ENCODE measurements at regions not wholly inside any gene's neighbourhood (a gene's known extent, or its start where the extent isn't known, plus 50 kb on each side); places are given as distances from the start of the nearest gene placed in this dataset.
"Not testable (repeated sequence)": the region's sequence is repeated elsewhere in the genome, so short reads cannot be mapped to it uniquely, and the experiment has no call there.

DNA sequence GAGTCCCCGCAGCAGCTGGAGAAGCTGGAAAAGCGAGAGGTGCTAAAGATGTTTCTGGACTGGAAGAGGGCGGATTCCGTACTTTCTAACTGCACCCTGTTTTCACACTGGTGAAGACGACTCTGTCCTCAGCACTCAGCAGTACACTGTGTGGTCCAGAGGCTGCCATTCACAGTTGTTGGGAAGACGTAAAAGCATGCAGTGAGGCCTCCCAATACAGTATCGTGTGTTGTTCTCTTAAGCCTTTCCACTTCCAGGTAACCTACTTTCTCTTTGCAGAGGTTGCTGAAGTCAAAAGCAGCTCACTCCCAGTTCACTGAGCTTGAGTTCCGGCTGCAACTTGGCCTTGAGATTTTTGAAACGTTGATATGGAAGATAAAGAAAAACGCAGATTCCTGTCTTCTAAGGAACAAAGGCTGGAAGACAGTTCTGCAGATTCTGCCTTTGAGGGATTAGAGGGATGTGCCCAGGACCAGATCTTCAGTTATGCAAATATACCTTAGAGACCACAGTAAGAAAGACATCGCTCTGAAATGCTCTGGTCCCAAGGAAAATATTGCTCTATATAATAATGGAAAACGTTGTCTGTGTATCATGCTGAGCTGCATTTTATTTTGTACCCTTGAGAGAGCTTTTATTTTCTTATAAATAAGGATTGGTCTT, 540.9 kb downstream of the TRIML1 start:
- no peak for DNase-seq

DNA sequence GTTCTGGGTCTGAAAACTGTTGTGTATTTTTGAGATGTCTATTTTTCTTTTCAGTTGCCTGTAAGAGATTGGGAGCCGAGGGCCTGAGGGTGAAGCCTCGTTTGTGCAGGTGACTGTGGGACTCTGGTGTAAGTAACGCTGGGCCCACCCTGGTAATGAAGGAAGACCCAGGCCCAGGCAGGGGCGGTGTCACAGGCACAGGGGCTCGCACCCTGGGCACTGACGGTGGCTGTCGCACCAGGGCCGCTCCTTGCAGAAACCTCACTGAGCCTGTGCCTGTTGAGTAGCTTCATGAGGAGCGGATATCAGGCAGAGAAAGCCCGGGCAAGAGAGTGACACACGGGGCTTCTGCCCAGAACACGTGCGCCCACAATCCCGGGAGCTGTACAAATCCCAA, 541.4 kb downstream of the TRIML1 start:
- no peak for DNase-seq

DNA sequence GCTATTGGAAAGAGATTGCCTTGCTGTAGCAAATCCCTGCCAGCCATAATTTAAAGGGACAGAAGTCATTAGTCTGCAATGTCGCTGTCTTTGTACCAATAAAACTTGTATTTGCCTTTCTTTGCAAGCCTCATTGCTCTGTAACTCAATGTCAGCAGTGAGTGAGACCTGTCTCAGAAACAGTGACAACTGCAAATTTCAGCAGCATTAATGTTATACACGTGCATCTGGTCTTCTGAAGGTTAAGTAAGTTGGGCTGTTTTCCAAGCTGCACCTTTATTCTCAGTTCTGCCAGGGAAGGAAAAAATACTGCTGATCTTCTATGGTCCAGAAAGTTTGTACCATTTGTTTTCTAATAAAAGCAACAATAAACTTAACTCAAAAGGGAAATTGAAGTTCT, 543.1 kb downstream of the TRIML1 start:
- DNase-seq = no peak

DNA sequence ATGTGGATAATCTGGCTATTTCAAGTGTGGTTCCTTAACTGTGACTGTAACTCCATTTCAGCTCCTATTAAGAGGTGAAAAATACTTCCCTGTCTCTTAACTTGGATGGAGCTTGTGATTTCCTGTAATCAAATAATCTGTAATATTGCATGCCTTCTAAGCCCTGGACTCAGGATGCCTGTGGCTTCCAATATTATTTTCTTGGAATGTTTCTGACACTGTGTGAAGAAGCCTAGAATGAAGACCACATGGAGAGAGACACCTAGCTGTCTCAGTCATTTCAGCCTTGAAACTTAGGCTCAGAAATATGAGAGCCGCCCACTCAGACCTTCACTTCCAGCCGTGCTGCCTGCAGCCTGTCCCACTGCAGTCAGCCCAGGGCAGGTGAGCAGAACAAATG, 544.3 kb downstream of the TRIML1 start:
- DNase-seq = no peak

DNA sequence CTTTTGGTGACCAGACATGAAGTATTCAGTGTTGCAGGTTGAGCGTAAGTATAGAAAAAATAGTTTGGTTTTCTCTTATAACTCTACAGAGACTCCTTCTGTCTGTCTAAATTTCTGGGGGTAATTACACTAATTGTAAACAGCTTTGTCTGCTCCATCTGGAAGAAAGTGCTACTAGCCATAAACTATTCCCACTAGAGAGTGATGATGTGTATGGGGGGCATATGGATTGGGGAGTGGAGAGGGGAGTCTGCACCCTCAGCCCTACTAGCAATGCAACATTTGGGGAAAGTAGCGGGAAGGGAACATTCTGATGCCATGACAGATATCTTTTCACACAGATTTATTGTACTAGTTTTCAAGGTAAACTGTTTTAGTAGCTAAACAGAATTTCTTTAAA, 549.7 kb downstream of the TRIML1 start:
- DNase-seq = no peak

DNA sequence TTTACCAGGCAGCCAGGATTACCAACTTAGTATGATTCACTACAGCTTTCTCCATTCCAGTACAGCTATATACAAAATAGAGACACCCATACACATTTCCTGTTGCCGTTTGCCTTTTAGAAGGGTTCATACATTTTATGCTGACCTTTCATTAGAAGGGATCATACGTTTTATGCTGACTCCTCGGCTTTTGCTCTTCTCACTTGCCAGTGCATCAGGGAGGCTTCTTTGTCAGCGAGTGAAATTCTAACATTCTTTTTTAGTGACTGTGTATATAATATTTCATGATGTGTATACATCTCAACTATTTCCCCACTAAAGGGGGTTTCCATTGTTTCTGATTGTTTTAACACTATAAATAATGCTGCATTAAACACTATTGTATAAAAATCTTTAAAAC, 552.6 kb downstream of the TRIML1 start:
- DNase-seq = no peak

DNA sequence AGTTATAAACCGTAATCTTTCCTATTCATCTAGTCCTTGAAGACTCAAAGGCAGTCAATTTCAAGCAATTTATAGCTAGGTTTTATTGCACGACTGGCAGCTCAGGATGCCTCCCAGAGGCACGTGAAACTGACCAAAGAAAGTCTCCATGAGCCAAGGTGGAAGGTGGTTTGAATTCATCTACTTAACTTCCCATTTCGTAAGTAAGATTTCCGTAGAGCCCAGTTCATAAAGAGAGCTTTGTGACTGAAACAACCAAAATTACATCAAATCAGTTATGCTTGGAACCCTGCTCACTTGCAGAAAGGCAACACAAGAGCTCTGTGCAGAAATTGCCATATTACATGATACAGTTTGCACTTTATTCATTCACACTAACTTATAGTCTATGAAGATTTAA, 556.0 kb downstream of the TRIML1 start:
- no peak for DNase-seq

DNA sequence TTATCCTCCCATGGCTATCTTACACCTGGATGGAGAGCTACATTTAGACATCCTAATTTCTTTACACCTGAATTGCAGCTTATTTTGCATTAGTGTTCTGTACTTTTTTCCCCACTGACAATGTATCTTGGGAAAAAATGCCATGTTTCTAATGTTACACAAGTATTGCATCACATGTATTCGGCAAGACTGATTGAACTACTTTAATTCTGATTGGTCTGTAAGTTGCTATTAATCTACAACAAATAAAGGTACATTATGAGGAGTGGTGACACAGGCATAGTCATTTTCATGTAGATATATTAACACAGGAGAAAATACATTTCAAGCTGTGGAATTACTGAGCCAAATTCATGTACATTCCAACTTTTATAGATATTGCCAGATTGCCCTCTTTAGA, 558.0 kb downstream of the TRIML1 start:
- no peak for DNase-seq

DNA sequence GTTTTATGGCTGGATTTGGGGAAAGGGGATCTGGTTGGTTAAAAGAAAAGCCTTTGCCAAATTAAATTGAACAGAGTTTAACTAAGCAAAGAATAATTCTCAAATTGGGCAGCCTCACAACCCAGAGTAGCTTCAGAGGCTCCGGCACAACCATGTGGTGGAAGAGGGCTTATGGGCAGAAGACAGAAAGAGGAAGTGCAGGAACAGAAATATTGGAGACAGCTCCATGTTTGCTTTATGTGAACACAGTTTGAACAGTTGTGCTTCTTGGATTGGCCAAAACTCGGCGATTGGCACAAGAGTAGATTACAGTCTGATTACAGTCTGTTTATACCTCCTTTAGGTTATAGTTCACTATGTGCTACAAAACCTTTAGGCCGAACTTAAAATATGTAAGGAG, 562.7 kb downstream of the TRIML1 start:
- no peak for DNase-seq

DNA sequence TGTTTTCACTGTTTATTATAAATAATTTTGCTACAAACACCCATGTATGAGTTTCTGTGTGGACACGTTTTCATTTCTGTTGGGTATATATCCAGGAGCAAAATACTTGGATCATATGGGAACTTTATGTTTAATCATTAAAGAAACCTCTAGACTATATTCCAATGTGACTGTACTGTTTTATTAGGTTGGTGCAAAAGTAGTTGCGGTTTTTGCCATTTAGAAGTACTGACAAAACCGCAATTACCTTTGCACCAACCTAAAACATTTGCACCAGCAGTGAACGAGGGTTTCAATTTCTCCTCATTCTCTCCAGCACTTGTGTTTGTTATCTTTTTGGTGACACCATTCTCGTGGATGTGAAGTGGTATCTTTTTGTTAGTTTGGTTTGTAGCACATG, 565.0 kb downstream of the TRIML1 start:
- DNase-seq = no peak

DNA sequence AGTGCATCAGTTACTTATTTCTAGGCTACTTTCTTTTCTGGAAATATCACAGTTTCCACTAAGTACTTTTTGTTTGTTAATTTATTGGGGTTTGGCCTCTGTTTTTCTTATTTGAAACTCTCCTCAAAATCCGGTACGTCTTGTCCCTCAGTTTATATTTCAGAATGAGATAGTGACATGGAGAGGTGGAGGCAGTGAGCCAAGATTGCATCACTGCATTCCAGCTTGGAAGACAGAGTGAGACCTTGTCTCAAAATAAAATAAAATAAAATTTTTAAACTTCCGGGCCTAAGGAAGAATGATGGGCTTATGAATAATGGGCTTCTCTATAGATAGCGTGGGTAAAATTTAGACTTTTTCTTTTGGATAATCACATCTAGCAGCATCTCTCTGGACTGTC, 567.8 kb downstream of the TRIML1 start:
- no peak for DNase-seq

DNA sequence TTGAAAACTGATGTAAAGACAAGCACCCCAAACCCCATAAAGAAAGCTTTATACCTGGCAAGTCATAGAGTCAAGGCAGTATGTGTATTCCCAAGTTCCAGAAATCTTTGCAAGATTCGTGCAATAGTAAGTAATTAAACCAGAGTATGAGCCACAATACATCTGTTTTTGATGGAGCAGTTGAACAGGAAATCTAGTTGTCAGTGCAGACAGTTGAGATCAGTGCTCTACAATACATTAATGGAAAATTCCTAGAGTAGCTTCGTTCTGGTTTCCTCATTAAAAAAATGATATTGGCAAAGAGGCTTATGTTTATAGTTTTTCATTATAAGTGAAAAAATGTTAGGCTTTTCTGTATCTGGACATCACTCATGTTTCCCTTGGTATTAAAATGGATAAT, 575.3 kb downstream of the TRIML1 start:
- DNase-seq = no peak

DNA sequence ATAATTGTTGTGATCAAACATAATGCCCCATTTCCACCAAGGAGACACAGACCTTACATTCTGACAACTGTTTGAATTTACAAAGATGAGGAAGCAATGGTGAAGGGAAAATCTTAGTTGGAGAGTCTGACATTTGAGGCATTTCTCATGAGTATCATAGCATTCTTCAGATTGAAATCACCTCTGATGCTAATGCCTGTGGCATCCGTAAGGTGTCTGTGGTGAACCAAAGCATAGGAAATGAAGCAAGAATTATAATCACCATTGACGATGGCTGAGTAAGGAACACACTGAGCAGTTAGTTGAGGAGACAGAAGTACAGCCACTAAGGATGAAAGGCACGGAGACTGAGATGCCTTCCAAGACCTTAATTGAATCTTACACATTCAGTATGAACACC, 575.7 kb downstream of the TRIML1 start:
- DNase-seq = no peak

DNA sequence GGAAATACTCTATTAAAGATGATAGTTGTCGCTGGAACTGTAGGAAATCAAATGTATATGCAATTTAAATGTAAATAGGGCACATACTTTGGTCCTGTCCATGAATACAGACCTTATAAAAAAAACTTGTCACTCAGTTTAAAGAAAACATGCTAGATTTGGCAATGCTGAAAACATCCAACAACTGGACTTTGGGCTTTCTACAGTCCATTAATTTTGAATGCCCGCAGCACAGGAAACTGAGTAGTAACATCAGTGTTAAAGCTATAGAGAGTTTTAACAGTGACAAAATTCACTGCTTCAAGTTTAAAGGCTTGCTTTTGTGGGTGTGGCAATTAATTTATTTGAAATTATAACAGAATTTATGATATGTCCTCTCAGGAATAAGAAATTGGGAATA, 578.4 kb downstream of the TRIML1 start:
- no peak for DNase-seq

DNA sequence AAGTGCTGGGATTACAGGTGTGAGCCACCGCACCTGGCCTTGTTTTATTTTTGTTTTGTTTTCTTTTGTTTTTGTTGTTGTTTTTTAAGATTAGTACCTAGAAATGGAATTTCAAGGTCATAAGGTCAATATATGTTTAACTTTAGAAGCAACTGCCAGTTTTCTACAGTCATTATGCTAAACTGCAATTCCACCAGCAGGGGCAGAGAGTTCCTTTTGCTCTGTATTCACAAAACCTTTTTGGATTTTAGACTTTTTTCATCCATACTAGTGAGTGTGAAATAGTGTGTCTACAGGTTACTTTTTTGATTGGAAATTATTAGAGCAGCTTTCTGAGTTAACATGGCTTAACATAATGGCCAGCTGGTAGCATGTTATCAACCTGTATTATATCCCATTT, 580.6 kb downstream of the TRIML1 start:
- DNase-seq = no peak

DNA sequence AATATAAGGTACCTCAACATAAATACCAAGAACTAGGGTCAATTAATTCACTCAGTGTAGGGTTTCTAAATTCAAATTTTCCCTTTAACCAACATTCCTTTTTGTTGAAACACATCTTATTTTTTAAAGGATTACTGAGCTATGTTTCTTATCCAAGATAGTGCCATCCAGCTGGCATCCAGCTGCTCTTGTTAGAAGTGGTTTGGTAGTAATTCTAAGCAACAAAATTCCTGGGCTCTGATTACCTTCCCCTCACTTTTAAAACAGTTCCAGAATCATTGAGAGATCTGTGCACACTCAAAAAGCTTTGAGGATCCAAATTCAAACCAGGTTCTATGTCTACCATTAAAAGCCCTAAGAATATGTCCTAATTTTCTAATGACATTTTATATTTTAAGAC, 583.7 kb downstream of the TRIML1 start:
- no peak for DNase-seq

DNA sequence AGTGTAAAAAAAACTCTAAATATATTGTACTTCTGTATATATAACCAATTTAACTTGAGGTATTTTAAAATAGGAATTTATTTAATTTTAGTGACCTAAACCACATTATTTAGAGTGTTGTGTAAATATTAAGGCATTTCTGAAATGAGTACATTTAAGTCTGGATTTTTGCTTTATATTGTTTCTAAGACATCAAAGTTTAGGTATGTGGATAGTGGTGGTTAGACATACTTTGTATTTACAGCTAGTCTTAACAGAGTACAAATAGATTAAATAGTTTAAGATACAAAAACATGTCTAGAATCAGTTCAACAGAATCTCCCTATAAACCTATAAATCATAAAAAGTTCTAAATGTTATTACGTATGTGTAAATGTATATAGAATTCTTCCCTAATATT, 588.5 kb downstream of the TRIML1 start:
- no peak for DNase-seq

DNA sequence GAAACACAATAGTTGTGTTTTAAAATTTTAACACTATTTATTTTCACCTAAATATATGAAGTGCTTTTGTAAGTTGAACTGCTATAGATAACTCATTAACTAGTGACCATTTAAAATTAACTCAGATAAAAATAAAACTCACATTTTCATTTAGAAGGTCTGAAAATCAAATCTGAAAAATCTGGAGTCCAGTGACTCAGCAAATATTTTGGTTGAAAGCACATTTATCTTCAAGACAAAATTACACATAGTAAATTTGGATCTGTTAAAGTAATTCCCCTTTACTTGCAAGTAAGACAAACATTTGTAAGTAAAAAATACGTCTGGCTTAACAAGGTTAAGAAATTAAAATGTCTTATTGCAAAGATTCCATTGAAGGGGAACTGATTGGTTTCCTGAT, 589.1 kb downstream of the TRIML1 start:
- DNase-seq = no peak

DNA sequence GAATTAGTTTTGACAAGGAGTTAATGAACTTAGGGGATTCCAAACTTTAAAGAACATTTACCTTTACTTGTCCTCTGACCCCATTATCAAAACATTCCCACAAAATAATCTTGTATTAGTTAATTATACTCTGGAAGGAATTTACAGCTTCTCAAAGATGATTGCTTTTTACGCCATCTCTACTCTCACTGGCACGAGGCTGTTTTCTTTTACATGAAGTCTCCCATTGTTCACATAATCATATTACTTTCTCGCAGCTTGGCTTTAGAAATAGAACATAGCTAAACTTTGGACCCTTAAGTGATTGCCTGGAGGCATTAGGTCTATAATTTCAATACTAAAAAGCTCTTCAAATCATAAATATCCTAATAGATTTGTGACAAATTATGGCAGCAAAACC, 592.9 kb downstream of the TRIML1 start:
- no peak for DNase-seq

DNA sequence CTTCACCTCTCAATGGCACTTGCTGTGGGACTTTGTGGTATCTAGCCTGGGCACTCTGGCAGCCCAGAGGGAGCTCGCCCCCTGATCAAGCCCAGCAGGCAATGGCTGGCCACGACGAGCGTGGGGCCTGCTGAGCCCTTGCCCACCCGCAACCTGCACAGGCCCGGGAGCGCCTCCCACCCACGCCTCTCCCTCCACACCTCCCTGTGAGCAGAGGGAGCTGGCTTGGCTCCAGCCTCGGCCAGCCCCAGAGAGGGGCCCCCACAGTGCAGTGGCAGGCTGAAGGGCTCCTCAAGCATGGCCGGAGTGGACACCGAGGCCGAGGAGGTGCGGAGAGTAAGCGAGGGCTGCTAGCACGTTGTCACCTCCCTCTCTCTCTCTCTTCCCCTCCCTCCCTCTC, 595.8 kb downstream of the TRIML1 start:
- no peak for DNase-seq

DNA sequence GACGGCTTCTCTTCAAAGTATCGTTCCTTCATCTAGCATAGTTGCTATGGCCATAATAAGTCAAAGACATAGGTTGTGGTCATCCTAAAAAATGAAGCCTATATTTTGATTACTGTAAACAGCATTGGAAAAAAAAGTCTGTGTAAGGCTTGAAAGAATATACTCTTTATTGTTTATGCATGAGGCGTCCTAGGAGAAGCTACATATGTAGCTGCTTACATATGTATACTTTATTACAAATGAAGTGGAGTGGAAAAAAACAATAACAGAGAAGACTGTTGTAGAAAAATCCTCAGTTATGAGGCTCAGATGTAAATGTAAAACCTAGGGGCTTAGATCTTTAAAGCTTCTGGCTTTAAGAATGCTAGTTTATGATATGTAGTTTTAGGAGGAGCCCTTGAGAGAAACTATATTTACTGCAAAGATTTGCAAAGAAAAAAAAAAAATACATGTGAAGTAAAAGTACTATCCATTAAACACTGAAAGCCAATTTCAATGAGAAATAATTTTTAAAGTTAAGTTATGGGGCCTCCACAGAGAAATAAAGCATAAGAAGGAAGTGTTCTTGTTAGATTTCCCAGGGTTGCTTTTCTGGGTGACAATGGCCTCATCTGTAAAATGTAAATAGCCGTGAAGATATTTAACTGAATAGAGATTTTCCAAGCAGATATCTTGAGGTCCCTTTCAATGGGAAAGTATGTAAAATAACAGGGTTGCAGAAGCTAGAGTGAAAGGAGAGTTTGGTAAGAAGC, 598.2 kb downstream of the TRIML1 start:
- DNase-seq = no peak

DNA sequence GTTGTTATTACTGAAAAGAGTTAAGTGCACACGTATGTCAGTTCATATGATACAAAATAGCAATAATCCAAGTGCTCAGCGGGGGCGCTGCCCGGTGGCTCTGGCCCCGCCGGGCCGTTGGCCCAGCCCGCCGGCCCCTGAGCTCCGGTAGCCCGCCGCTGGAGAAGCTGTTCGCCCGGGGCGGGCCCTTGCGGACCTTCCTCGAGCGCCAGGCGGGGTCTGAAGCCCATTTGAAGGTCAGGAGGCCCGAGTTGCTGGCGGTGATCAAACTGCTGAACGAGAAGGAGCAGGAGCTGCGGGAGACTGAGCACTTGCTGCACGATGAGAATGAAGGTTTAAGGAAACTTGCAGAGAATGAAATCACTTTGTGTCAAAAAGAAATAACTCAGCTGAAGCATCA, 599.0 kb downstream of the TRIML1 start:
- DNase-seq = not testable (repeated sequence)

DNA sequence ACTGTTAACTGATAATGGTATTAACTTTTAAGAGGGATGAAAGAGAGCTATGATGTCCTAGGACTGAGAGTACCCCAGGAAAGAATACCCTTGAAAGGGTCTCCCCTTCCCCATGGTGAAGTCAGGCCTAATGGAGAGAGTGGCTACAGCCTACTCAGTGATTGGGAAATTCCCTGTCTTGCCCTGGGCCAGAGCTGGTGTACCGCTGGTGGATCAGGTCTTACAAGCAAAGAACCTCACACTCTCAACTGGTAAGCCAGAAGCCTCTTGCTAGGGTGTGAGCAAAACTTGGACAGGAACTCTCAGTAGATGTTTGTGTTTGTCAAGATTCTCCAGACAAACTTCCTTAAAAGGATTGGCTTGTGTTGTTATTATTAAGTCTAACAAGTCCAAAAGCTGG, 600.9 kb downstream of the TRIML1 start:
- not testable (repeated sequence) for DNase-seq

DNA sequence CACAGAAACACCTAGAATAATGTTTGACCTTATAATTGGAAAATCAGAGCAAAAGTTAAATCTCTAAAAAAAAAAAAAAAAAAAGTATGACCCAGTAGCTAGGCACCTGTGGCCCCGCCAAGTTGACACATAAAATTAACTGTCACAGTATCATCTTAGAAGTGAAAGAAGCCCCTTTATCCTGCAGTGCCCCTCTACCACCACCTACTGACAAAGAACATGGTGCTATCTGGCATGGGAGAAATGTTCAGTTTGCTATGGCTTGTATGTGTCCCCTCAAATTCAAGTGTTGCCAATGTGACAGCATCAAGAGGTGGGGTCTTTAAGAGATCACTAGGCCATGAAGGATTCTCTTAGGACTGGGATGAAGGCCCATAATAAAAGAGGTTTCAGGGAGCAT, 601.5 kb downstream of the TRIML1 start:
- not testable (repeated sequence) for DNase-seq

DNA sequence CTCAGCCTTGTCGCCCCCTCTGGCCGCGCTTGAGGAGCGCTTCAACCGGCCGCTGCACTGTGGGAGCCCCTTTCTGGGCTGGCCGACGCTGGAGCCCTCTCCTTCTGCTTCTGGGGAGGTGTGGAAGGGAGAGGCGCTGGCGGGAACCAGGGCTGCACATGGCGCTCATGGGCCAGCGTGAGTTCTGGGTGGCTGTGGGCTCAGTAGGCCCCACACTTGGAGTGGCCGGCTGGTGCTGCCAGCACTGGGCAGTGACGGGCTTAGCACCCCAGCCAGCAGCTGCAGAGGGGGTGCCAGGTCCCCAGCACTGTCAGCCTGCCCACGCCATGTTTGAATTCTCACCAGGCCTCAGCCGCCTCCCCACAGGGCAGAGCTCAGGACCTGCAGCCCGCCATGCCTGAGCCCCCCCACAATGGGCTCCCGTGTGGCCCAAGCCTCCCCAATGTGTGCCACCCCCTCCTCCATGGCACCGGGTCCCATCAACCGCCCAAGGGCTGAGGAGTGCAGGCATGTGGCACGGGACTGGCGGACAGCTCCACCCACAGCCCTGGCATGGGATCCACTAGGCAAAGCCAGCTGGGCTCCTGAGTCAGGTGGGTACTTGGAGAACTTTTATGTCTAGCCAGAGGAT, 615.2 kb downstream of the TRIML1 start:
- no peak for DNase-seq

Data from DMS153 (cell line).